A673 (cell line): ENCODE measurements at regions not wholly inside any gene's neighbourhood (a gene's known extent, or its start where the extent isn't known, plus 50 kb on each side); places are given as distances from the start of the nearest gene placed in this dataset.
"Not testable (repeated sequence)": the region's sequence is repeated elsewhere in the genome, so short reads cannot be mapped to it uniquely, and the experiment has no call there.

Experiments used
- BruUV-seq: library from RNA; stranded (reverse); fragments of 400-500 nt; replicated peaks from 2 replicates; lab custom pipeline; 2021; lab: Mats Ljungman, UMichigan
- CTCF ChIA-PET: fragments of 300-600 bp; sonication (Branson Sonifier 250); formaldehyde crosslinking; loops from one replicate; lab custom pipeline; 2022; ENCODE audit warnings: antibody characterized with exemption; lab: Charles Lee
- POLR2A ChIA-PET: fragments of 300-600 bp; sonication (Branson Sonifier 250); formaldehyde crosslinking; loops from one replicate; lab custom pipeline; 2022; ENCODE audit warnings: antibody characterized with exemption; ENCODE audit not compliant: low non-redundant PET; lab: Charles Lee
- DNase-seq: peaks from one replicate; pipeline ENCODE4 v3.0.0-alpha.2; 2015; ENCODE audit warnings: low spot score
- H3K27ac ChIP-seq: fragments of 200-600 bp; sonication (generic); 2 replicates; pipeline ENCODE4 v1.5.1; 2016; ENCODE audit warnings: mixed run types, low read depth, mild to moderate bottlenecking, mixed read lengths, antibody characterized with exemption, low read length; ENCODE audit not compliant: poor library complexity, severe bottlenecking
- H3K27me3 ChIP-seq: fragments of 200-600 bp; sonication (generic); replicated peaks from 2 replicates; pipeline ENCODE4 v1.6.1; 2017; ENCODE audit warnings: mixed run types, low read depth, mild to moderate bottlenecking, mixed read lengths, antibody characterized with exemption, low read length; ENCODE audit not compliant: insufficient read depth, poor library complexity
- H3K36me3 ChIP-seq: fragments of 200-600 bp; sonication (generic); 2 replicates; pipeline ENCODE4 v1.6.1; 2016; ENCODE audit warnings: mixed run types, mild to moderate bottlenecking, mixed read lengths, antibody characterized with exemption, low read length; ENCODE audit not compliant: insufficient read depth, poor library complexity, severe bottlenecking
- H3K4me1 ChIP-seq: fragments of 200-600 bp; sonication (generic); 2 replicates; pipeline ENCODE4 v1.6.1; 2017; ENCODE audit warnings: mixed run types, mild to moderate bottlenecking, mixed read lengths, antibody characterized with exemption, low read length; ENCODE audit not compliant: insufficient read depth, poor library complexity, severe bottlenecking
- H3K4me3 ChIP-seq: fragments of 200-600 bp; sonication (generic); 2 replicates; pipeline ENCODE4 v1.5.1; 2016; ENCODE audit warnings: low read depth, mixed run types, mild to moderate bottlenecking, mixed read lengths, low read length; ENCODE audit not compliant: poor library complexity, severe bottlenecking
- H3K9me3 ChIP-seq: fragments of 200-600 bp; sonication (generic); 2 replicates; pipeline ENCODE4 v1.6.1; 2016; ENCODE audit warnings: mixed run types, low read depth, mild to moderate bottlenecking, mixed read lengths, antibody characterized with exemption, low read length; ENCODE audit not compliant: poor library complexity, severe bottlenecking
- EZH2 ChIP-seq: fragments of 200-600 bp; sonication (generic); IDR thresholded peaks from 2 replicates; pipeline ENCODE4 v1.6.1; 2017; ENCODE audit warnings: borderline replicate concordance, low read depth, mild to moderate bottlenecking, mixed read lengths, antibody characterized with exemption, low read length; ENCODE audit not compliant: poor library complexity, severe bottlenecking
- intact Hi-C: fragments of 100-400 bp; cut with micrococcal nuclease; formaldehyde crosslinking; loops from one replicate; pipeline ENCODE4 v1.10.0; 2022; ENCODE audit not compliant: unreplicated experiment
- TF ChIP-seq, protein P1 (sequence below): fragments of 300-800, 200-600 bp; sonication (generic); conservative IDR thresholded peaks from 2 replicates; pipeline ENCODE4 v1.5.1; 2017; ENCODE audit warnings: low read depth, mild to moderate bottlenecking, antibody characterized with exemption, low read length, moderate library complexity, mixed read lengths

DNA sequence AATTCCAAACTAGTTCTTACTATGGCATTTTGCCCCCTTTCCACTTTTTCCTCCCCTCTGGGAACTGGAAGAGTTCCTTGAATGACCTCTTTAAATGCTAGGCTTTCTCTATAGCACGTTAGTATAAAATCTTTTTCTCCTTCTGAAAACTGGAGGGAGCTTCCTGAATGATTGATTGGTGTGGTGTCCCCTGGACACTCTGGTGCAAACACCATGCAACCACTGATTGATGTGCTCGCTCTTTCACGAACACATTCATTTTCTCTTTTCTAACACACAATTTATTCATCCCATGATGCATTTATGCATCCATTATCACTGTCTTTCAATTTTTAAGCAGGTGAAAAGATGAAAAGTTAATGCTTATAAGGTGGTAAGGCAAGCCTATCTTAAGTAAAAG is 159.1 kb upstream of the NANOGP8 start:
- BruUV-seq: no TSS peak
- H3K36me3 ChIP-seq: no peaks in the 10 kb centered on the region
- H3K4me1 ChIP-seq: no peaks in the 10 kb centered on the region
- no peak for DNase-seq
- no peak for TF ChIP-seq EZH2
- TF ChIP-seq, protein P1, sequence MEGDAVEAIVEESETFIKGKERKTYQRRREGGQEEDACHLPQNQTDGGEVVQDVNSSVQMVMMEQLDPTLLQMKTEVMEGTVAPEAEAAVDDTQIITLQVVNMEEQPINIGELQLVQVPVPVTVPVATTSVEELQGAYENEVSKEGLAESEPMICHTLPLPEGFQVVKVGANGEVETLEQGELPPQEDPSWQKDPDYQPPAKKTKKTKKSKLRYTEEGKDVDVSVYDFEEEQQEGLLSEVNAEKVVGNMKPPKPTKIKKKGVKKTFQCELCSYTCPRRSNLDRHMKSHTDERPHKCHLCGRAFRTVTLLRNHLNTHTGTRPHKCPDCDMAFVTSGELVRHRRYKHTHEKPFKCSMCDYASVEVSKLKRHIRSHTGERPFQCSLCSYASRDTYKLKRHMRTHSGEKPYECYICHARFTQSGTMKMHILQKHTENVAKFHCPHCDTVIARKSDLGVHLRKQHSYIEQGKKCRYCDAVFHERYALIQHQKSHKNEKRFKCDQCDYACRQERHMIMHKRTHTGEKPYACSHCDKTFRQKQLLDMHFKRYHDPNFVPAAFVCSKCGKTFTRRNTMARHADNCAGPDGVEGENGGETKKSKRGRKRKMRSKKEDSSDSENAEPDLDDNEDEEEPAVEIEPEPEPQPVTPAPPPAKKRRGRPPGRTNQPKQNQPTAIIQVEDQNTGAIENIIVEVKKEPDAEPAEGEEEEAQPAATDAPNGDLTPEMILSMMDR: no peak
- no peaks in the 10 kb centered on the region for H3K27me3 ChIP-seq
- H3K9me3 ChIP-seq: no peaks in the 10 kb centered on the region
- ChIA-PET POLR2A (no interaction called here), CTCF (no interaction called here)
- no peak overlapping the region for H3K27ac ChIP-seq
- intact Hi-C loops: no loop called here
- H3K4me3 ChIP-seq: no peak overlapping the region

GRCh38 chr15:35243758-35244157 is 158.7 kb upstream of the NANOGP8 start:
- no peaks in the 10 kb centered on the region for H3K27me3 ChIP-seq

DNA sequence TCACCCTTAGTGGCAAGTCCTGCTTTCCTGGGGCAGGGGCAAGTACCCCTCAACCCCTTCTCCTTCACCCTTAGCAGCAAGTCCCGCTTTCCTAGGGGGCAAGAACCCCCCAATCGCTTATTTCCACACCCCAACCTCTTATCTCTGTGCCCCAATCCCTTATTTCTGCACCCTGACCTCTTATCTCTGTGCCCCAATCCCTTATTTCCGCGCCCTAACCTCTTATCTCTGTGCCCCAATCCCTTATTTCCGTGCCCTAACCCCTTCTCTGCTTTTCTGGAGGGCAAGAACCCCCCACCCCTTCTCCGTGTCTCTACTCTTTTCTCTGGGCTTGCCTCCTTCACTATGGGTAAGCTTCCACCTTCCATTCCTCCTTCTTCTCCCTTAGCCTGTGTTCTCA is 154.6 kb upstream of the NANOGP8 start:
- H3K4me3 ChIP-seq, BruUV-seq, H3K4me1 ChIP-seq, H3K36me3 ChIP-seq, CTCF ChIA-PET, H3K27ac ChIP-seq, H3K27me3 ChIP-seq, H3K9me3 ChIP-seq, POLR2A ChIA-PET, DNase-seq: not testable (repeated sequence)
- intact Hi-C loops: loop anchor here (10.0 kb wide), 1 partner anchor 125 kb away; no protein-coding TSS in a partner anchor

More at GRCh38 chr15:35243758-35244157, 158.7 kb upstream of the NANOGP8 start:
- ChIA-PET POLR2A (no interaction called here), CTCF (no interaction called here)
- intact Hi-C loops: no loop called here
- Histone ChIP-seq H3K27ac (no peak overlapping the region), H3K9me3 (no peaks in the 10 kb centered on the region), H3K4me3 (no peak overlapping the region), H3K4me1 (no peaks in the 10 kb centered on the region), H3K36me3 (no peaks in the 10 kb centered on the region)
- TF ChIP-seq, protein P1: no peak
- no peak for TF ChIP-seq EZH2
- no peak for DNase-seq
- no TSS peak for BruUV-seq

- POLR2A ChIA-PET, H3K9me3 ChIP-seq, DNase-seq, BruUV-seq, H3K4me1 ChIP-seq, H3K4me3 ChIP-seq, H3K27ac ChIP-seq, H3K27me3 ChIP-seq, H3K36me3 ChIP-seq, CTCF ChIA-PET: not testable (repeated sequence)
- intact Hi-C loops: loop anchor here (10.0 kb wide), 1 partner anchor 124 kb away; no protein-coding TSS in a partner anchor
Observed at GRCh38 chr15:35238448-35238847, 153.4 kb upstream of the NANOGP8 start.
